ENCODE measurements at regions not wholly inside any gene's neighbourhood (a gene's known extent, or its start where the extent isn't known, plus 50 kb on each side); places are given as distances from the start of the nearest gene placed in this dataset.

DNA sequence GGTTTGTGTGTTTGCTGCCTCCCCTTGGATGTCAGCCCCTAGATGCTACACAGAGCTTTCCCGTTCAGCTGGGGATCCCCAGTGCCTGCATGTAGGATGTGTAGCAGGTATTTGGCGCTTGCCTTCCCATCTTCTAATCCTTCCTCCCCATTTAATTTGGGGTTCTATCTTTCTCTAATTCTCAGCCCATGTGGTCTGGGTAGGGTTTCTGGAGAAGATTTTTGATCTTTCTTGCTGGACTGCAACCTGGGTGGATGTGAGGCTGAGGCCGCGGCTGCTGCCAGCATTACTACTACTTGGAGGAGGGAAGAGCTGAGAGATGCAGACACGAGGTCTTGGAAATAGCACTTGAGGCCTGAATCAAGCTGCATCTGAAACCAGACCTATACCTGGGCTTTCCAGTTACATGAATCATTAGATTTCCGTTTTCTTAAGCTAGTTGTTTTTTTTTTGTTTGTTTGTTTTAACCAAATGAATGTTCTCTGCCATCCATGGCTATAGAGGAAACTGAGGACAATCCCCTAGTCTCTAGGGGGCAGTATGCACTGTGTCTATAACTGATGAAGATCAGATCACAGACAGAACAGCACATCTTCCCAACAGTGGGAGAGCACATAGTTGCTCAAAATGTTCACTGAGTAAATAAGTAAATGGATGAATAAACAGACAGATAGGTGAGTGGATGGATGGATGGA lies 178.6 kb downstream of the FGF18 start:
- intact Hi-C loops (cut with DNase I): no loop called here

DNA sequence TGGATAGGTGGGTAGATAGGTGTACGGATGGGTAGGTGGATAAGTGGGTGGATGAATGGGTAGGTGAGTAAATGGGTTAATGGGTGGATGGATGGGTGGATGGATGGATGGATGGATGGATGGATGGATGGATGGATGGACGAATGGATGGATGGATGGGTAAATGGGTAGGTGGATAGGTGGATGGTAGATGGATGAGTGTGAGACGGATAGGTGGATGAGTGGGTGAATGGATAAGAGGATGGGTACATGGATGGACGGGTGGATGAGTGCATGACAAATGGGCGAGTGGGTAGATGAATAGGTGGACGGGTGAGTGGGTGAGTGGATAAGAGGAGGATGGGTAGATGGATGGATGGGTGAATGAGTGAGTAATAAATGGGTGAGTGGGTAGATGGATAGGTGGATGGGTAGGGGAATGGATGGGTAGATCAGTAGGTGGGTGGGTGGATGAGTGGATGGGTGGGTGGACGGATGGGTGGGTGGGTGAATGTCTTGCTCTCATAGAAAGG lies 179.2 kb downstream of the FGF18 start:
- DNase-seq (no peak), ATAC-seq (no peak)
- intact Hi-C loops (cut with DNase I): no loop called here

More for the DNA sequence above, 178.6 kb downstream of the FGF18 start:
- no peak for DNase-seq
- no peak for ATAC-seq

DNA sequence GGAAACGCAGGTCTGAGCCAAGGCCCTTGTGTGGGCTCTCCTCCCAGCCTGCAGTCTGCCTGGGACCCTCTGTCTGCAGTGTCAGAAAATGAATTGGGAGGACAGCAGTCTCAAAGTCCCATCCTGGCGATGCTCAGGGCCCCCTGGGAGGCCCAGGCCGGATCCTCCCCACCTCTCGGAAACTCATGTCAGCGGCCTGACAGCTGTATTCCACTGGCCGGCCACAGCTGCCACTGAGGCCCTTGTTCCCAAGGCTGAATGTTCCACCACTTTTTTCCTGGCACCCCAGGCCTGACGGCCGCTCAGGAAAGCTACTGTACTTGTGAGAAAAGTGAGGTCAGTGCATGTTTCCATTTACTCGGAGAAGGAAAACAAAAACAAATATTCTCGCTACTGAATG lies 180.0 kb downstream of the FGF18 start:
- peak; percentile 56 for DNase-seq
- intact Hi-C loops (cut with DNase I): no loop called here
- no peak for ATAC-seq

DNA sequence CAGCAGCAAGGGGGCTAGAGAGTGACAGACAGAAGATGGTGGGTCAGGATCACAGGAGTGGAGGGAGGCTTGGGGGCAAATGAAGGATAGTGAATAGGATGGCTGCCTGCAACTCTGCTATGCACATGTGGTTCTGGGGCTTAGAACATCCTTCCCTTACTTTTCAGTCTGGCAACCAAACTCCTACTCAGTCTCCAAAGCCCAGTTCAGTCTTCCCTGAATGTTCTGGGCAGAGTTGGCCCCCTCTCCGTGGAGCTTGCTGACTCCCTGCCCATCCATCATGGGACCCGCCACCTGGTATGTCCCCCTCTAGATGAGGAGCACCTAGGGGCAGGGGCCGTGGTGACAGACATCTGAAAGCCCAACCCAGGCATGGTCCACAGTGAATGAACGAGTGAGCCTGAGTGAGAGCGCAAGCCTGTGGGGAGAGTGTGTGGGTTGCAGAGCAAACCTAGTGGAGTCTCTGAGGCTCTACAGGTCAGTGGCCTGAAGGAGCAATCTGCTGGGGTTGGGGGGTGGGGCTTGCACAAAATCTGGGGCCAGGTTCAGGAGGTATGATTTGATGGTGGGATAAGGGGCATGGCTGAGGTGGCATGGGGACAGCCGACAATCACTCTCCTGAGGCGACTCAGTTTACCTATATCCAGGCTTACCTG lies 180.6 kb downstream of the FGF18 start:
- DNase-seq (no peak), ATAC-seq (no peak)
- intact Hi-C loops (cut with DNase I): no loop called here

DNA sequence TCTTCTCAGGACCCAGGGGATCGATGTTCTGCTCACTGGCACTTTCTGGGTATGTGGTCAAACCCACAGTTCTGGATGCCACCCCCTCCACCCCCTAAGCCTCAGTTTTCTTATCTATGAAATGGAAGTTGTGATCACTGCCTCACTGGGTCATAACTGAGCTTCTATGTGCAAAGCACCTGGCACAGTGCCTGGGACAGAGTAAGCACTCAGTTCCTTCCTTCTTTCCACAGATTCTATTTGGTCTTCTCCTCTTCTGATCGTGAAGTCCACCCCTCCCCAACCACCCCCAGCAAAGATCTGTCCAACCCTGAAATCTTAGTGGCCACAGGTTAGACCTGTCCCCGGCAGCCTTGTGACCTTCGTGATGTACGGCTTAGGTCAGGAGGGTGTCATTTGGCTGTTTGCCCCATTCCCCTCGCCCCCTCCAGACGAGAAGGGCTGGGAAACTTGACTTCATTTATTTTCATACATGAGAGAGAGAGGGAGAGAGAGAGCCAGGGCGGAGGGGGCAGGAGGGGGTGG lies 181.4 kb downstream of the FGF18 start:
- intact Hi-C loops (cut with DNase I): no loop called here
- DNase-seq: peak; percentile 76
- ATAC-seq: no peak

DNA sequence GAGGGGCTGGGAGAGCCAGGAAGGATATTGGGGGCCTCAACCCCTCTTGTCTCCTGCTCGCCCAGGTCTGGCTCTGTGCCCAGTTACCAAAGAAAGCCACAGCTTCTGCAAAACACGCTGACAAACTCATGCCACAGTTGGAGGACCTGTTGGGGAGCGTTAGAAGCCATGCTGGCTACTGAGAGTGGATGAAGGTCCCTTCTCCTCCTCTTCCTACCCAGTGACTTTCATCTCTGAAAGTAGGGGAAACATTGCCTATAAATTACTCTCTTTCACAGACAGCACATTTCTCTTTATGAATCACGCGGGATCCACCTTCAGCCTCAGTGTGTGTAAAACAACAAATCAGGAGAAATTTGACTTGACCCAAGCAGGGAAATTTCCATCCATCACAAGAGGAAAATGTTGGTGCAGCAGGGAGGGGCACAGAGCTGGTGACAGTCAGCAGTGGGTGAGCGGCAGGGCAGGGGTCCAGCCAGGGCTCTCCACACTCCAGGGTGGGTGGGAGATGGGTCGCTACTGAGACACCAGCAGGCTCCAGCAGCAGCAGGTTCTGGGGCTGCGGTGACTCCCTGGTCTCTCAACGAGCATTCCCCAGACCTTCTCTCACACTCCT lies 181.9 kb downstream of the FGF18 start:
- peak; percentile 41 for DNase-seq
- ATAC-seq: no peak
- intact Hi-C loops (cut with DNase I): no loop called here

DNA sequence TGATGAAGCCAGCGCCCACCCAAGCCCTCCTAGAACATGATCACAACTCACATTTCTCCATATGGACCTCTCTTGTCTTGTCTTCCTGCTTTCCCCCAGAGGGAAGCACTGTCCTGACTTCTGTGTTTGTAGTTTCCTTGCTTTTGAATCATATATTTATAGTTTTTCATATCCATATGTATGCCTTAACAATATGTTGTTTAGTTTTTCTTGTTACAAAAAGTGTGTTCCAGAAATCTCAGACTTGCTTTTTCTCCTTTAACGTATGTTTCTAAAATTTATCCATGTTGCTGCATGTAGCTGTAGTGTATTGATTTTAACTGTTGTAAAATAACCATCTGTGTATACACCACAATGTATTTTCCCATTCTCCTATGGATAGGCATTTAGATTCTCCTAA lies 182.0 kb upstream of the SMIM23 start:
- intact Hi-C loops (cut with DNase I): no loop called here
- no peak for DNase-seq
- ATAC-seq: no peak

DNA sequence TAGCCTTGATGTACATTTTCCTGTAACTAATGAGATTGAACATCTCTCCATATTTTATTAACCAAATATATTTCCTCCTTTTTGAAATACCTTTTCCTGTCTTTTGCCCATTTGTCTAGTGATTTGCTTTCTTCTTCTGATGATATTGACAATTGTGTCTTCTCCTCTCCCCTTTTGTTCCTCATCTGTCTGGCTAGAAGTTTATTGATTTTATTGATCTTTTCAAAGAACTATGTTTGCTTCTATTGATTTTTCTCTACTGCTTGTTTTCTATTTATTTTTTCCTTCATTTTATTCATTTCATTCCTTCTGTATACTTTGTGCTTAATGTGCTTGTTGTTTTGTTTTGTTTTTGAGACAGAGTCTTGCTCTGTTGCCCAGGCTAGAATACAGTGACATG lies 181.4 kb upstream of the SMIM23 start:
- intact Hi-C loops (cut with DNase I): no loop called here
- DNase-seq (no peak), ATAC-seq (no peak)

DNA sequence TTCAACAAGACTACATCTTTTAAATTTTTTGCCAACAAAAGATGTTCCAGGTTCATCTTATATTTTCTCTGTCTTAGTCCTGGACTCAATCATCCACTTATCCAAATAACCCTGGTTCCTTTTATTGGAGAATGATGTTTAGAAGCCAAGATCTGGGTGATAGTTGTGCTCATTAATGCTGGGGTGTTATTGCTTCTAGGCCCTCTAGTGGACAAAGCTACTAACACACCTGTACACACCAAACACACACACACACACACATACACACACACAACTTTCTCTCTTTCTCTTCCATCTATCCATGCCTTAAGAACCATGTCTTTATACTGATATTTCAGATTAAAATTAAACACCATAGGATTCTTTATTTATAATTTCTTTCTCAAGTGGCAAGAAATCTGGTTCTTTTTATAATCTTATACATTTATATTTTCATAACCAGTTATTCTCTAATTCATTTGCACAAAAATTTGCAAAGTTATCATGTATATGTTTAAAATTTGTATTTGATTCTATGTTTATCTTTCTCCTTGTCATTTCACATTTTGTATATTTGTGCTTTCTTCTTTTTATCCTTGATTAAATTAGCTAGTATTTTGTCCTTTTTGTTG lies 179.1 kb upstream of the SMIM23 start:
- DNase-seq: no peak
- intact Hi-C loops (cut with DNase I): no loop called here
- no peak for ATAC-seq

DNA sequence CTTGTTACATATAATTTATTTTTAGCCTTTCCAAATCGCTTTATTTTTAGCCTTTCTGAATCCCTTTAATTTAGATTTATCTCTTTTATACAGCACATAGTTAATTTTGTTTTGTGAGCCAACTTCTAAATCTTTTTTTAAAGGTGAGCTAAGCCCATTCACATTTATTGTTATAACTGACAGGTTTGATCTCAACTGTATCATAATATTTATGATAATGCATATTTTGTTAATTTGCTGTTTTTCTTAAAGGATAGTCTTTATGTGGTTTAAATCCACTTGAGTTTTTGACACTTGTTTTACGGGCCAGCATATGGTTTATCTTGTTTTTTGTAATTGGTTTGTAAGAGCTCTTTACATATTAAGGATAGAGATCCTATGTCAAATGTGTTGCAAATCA lies 177.8 kb upstream of the SMIM23 start:
- ATAC-seq (no peak), DNase-seq (no peak)
- intact Hi-C loops (cut with DNase I): no loop called here

DNA sequence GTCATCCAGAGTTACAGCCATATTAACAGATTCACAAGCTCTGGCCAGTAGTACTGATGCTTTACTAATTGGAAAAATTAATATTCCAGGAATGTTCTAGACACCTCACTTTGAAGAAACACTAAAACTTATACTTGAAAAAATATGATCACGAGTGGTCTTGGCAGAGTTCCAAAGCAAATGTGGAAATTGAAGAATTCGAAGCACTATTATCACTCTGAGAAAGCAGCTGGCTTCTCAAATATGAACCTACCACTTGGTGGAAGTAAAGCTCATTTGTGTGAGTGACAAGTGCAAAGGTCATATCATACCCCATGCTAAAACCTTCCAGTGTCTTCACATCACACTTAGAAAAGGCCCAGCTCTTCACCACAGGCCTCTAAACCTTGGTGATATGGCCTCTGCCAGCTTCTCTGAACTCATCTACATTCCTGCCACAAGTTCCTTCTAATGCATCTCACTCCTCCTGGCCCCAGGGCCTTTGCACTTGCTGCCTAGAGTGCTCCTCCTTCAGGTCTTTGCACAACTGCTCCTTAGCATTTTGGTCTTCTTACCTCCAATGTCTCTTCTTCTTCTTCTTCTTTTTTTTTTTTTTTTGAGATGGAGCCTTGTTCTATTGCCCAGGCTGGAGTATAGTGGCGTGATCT lies 175.7 kb upstream of the SMIM23 start:
- no peak for DNase-seq
- intact Hi-C loops (cut with DNase I): no loop called here
- ATAC-seq: no peak

DNA sequence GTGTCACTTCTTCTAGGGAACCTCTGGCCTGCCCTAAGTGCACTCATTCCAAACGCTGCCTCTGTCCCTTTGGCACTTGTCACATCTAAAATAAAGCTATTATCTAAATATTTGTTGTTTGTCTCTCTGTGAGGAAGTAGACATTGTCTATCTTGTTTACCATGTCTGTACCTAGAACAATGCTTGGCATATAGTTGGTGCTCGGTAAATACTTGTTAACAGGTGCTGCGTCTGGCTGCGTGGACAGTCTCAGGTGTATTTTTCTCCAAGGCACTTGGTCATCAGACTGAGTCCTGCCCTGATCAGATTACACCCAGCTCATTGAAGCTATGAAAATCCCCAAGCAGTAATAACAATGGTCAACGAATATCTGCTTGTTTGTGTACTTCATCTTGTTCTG lies 174.9 kb upstream of the SMIM23 start:
- intact Hi-C loops (cut with DNase I): no loop called here
- ATAC-seq (no peak), DNase-seq (no peak)

DNA sequence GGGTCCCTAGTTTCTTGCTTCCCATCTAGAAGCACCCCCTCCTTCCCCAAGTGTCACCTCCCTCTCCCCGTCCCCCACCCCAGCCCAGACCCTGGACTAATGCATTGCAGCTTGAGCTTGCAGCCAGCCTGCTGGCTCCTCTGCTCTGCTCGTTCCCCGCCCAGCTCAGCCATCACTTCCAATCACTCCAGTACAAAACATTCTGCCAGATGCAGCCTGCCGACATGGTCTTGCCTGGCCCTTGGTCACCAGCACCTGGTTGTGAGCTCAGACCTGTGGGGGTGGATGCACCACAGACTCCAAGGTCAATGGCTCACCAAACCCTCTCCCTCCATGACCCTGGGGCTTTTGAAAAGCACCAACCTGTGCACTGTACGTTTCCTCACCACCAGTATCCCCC lies 172.9 kb upstream of the SMIM23 start:
- intact Hi-C loops (cut with DNase I): no loop called here
- ATAC-seq (no peak), DNase-seq (no peak)

DNA sequence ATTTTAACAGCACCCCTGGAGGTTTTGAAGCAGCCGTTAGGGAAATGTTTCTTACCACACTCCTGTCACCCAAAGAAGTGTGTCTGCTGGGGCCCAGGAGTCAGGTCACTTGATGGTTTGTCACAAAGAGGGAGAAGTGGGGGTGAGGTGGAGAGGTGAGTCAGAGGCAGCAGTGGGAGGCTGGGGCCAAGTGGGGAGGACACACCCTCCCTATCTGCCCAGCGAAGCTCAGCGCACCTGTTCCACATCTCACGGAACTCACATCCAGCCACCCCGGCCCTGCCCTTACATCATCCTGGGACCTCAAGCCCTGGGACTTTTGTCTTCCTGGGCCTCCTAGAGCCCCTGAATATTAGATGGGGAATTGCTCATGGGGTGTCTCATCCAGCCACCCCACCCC lies 171.1 kb upstream of the SMIM23 start:
- no peak for DNase-seq
- ATAC-seq: no peak
- intact Hi-C loops (cut with DNase I): no loop called here

DNA sequence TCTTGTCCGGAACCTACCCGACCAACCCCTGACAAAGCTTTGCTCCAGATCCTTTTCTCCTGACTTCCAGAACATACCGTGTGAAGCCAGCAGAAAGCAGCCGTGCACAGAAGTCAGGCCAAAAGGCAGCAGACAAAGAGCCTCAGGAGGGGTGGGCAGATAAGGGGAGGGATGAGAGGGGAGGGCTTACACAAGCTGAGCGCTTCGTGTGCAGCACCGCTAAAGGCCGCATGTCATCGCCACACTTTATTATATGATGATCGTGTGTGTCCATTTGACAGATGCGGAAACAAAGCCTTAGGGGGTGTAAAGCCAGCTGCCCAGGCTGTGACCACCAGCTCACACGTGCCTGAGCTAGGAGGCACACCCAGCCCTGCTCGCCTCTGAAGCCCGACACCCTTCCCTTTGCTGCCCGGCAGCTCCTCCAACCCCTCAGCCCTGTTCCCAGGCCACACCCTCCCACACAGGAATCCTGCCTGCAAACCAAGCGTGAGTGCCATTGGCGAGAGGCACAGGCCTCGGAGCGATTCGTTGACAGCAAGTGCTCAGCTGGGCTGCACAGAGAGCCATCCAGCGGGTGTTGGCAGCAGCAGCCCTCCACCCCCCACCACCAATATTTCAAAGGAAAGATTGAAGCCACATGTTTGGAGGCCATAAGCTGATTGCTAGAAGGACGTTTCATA lies 170.5 kb upstream of the SMIM23 start:
- peak; percentile 47 to 57 for ATAC-seq
- intact Hi-C loops (cut with DNase I): no loop called here
- DNase-seq: no peak

DNA sequence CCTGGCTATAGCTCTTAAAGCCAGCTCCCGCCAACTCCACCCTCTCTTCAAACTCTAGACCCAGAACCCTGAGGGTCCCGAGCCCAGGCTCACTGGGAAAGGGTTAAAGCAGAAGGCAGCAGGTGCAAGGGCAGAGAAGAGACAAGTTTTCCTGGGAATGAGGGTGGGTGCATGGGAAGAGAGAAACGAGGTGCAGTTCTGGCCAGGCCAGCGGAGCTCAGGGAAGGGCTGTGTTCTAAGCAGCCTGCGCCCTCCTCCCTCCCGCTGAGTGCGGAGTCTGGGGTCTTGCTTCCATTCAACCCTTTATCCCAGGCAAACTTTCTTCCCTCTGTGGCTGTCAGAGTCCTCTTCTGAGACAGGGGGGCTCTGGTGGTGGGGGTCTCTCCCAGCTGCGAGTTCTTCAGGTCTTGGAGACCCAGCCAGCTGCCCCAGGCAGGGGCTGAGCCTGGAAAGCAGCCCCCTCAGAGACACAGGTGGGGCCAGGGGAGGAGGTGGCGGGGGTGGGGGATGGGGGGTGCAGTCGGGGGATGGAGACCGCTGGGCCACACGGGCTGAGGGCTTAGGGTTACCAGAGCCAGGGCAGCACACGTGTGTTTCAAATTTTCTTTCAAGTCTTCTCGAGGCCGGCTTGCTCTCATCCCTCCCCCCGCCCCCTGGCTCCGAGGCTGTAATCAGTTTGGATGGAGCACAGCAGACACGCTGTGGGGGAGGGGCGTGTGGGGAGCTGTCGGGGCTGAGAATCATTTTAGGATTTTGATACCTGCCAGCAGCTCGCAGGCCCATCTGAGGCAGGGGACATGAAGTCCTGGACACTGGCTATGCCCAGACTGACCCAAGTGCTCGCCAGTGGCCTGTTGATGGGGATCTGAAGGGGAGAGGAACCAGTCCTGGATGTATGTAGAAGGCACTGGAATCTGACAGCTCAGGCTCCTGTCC lies 169.6 kb upstream of the SMIM23 start:
- ATAC-seq: no peak
- intact Hi-C loops (cut with DNase I): no loop called here

DNA sequence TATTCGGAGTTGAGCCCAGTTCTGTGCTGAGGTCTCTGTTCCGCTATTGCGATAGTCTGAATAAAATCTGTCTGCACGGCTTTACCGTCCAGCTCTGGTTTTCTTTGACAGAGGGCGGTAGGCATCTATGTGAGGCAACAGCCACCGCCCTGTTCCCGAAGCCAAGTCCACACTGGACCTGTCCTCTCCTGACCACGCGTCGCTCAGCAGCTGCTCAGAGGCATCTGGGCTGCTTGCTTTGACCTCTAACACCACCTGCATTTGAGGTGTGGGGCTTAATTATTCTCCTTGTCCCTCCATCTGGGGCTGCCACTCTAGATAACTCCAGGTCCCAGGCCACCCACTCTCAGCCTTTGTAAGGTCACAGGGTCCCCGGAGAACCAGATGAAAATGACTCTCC lies 168.4 kb upstream of the SMIM23 start:
- intact Hi-C loops (cut with DNase I): no loop called here
- DNase-seq (no peak), ATAC-seq (no peak)

More for the DNA sequence above, 169.6 kb upstream of the SMIM23 start:
- DNase-seq: no peak
